Endothelial cell (in vitro differentiated cells): ENCODE measurements at regions not wholly inside any gene's neighbourhood (a gene's known extent, or its start where the extent isn't known, plus 50 kb on each side); places are given as distances from the start of the nearest gene placed in this dataset.

ENCODE experiments used
- DNase-seq: peaks from one replicate; pipeline ENCODE4 v3.0.0; 2021; ENCODE audit warnings: low spot score
- H3K27ac Mint-ChIP-seq: one replicate; pipeline ENCODE4 v1.8.0; 2021; ENCODE audit warnings: mixed read lengths, inconsistent platforms; ENCODE audit not compliant: unreplicated experiment
- H3K27me3 Mint-ChIP-seq: one replicate; pipeline ENCODE4 v1.8.0; 2021; ENCODE audit warnings: mild to moderate bottlenecking, moderate library complexity, mixed read lengths, inconsistent platforms; ENCODE audit not compliant: unreplicated experiment
- H3K36me3 Mint-ChIP-seq: one replicate; pipeline ENCODE4 v1.8.0; 2021; ENCODE audit warnings: mild to moderate bottlenecking, low read depth, mixed read lengths, inconsistent platforms; ENCODE audit not compliant: unreplicated experiment
- H3K4me1 Mint-ChIP-seq: one replicate; pipeline ENCODE4 v1.8.0; 2021; ENCODE audit warnings: mild to moderate bottlenecking, mixed read lengths, inconsistent platforms; ENCODE audit not compliant: unreplicated experiment
- H3K4me3 Mint-ChIP-seq: one replicate; pipeline ENCODE4 v1.8.0; 2021; ENCODE audit warnings: mild to moderate bottlenecking, mixed read lengths, inconsistent platforms; ENCODE audit not compliant: unreplicated experiment
- H3K9me3 Mint-ChIP-seq: one replicate; pipeline ENCODE4 v1.8.0; 2021; ENCODE audit warnings: mixed read lengths, inconsistent platforms; ENCODE audit not compliant: unreplicated experiment
- CTCF ChIP-seq: fragments of 200-600 bp; sonication (generic); IDR thresholded peaks from one replicate; pipeline ENCODE4 v1.5.0; 2021; ENCODE audit warnings: antibody characterized with exemption; ENCODE audit not compliant: unreplicated experiment

GRCh38 chr9:13020146-13021040, 245.6 kb downstream of the LURAP1L start:
- H3K36me3 Mint-ChIP-seq, result no peaks in the 10 kb centered on the region
- H3K4me3 Mint-ChIP-seq, result no peak overlapping the region
- no peaks in the 10 kb centered on the region for H3K9me3 Mint-ChIP-seq
- DNase-seq, result no peak
- no peaks in the 10 kb centered on the region for H3K27me3 Mint-ChIP-seq
- TF ChIP-seq CTCF, result no peak
- no peak overlapping the region for H3K27ac Mint-ChIP-seq
- H3K4me1 Mint-ChIP-seq, result no peaks in the 10 kb centered on the region

GRCh38 chr9:13022756-13023155, 247.9 kb downstream of the LURAP1L start:
- Mint-ChIP-seq H3K36me3 (no peaks in the 10 kb centered on the region), H3K4me3 (no peak overlapping the region), H3K9me3 (no peaks in the 10 kb centered on the region), H3K27ac (no peak overlapping the region), H3K27me3 (no peaks in the 10 kb centered on the region), H3K4me1 (no peaks in the 10 kb centered on the region)
- no peak for DNase-seq
- TF ChIP-seq CTCF, result no peak

DNA sequence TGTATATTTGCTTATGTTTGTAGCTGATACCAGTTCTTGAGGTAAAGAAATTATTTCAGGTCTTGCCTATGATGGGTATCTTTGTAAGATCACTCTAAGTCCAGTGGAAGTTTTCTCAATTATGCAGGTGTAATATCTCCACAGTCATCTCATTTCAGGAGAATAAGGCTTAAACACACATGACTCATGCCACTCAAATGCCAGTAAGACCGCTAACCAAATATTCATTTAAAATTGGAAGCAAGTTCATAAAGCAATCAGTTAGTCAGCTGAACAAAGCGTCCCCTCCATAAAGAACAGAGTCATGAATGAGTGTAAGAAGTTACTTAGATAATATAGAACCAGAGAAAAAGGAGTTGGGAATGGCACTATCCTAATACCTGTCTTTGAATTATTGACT, 248.7 kb downstream of the LURAP1L start:
- Mint-ChIP-seq H3K27ac (no peak overlapping the region), H3K36me3 (no peaks in the 10 kb centered on the region), H3K4me1 (no peaks in the 10 kb centered on the region), H3K27me3 (no peaks in the 10 kb centered on the region), H3K4me3 (no peak overlapping the region), H3K9me3 (no peaks in the 10 kb centered on the region)
- no peak for TF ChIP-seq CTCF
- no peak for DNase-seq

DNA sequence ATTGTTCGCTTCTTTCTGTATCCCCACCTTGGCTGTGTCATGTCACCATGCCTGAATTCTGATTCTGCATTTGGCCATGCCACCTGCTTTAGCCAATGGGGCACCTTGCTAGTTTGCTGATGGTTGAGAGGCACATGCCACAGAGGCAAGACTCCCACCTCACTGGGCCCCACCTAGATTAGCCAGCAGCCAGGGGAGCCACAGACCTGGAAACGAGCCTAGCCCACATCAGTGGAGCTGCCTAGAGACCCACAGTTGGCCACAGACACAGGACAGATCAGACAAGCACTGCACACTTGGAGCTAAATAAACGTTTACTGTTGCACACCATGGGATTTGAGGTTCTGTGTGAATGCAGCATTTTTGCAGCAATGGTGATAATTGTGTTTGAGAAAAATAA, 252.1 kb downstream of the LURAP1L start:
- Mint-ChIP-seq H3K27ac (no peak overlapping the region), H3K9me3 (no peaks in the 10 kb centered on the region), H3K27me3 (no peaks in the 10 kb centered on the region), H3K36me3 (no peaks in the 10 kb centered on the region), H3K4me1 (peaks cover 5% of the 10 kb centered on the region), H3K4me3 (no peak overlapping the region)
- TF ChIP-seq CTCF, result no peak
- DNase-seq, result no peak

DNA sequence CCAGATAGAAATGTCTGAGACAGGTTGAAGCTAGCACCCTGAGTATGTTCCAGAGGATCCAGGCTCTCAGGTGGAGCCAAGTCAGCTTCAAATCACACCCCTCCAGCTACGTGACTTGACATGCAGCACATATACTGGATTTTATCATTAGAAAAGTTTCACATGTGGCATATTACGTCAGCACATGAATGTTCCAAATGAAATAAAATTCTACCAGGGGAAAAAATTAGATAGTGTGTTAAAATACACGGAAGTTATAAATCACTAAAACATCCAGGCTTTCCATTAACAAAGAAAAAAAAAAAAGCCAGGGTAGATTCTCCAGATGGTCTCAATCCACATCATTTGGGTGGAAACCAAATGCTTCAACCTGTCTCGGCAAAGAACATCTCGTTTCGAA, 251.6 kb downstream of the MPDZ start:
- H3K4me1 Mint-ChIP-seq, result peaks cover 5% of the 10 kb centered on the region

More for the DNA sequence above, 251.6 kb downstream of the MPDZ start:
- H3K27me3 Mint-ChIP-seq, result no peaks in the 10 kb centered on the region
- H3K4me3 Mint-ChIP-seq, result no peak overlapping the region
- H3K9me3 Mint-ChIP-seq, result no peaks in the 10 kb centered on the region
- no peak overlapping the region for H3K27ac Mint-ChIP-seq
- no peak for DNase-seq
- H3K36me3 Mint-ChIP-seq, result no peaks in the 10 kb centered on the region
- TF ChIP-seq CTCF, result no peak
